22Rv1 (cell line): ENCODE measurements at regions not wholly inside any gene's neighbourhood (a gene's known extent, or its start where the extent isn't known, plus 50 kb on each side); places are given as distances from the start of the nearest gene placed in this dataset.

Experiments
- ZFX ChIP-seq: fragments of 450-650 bp; IDR thresholded peaks from 2 replicates; pipeline ENCODE4 v1.6.1; 2017; ENCODE audit warnings: antibody characterized with exemption, borderline replicate concordance
- TF ChIP-seq, protein P1 (sequence below): fragments of 450-650 bp; IDR thresholded peaks from 2 replicates; pipeline ENCODE4 v1.5.1; 2017; ENCODE audit warnings: mild to moderate bottlenecking

DNA sequence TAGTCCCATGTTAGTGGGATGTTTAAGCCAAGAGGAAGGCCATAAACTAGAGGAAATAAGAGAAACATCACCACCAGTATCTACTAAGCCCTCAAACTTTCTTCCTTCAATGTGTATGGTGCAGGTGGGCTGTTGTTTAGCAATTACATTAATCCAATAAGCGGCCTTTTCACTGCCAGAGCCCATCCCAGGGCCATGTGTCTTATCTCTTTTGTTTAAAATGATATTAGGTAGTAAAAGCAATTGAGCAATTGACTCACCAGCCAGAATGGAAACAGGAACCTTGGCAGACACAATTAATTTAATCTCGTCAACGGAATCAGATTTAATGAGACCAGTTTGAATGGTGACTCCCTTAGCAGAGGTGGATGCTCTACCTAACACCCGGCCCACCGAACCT, 1503.5 kb downstream of the UQCRFS1 start:
- TF ChIP-seq, protein P1, sequence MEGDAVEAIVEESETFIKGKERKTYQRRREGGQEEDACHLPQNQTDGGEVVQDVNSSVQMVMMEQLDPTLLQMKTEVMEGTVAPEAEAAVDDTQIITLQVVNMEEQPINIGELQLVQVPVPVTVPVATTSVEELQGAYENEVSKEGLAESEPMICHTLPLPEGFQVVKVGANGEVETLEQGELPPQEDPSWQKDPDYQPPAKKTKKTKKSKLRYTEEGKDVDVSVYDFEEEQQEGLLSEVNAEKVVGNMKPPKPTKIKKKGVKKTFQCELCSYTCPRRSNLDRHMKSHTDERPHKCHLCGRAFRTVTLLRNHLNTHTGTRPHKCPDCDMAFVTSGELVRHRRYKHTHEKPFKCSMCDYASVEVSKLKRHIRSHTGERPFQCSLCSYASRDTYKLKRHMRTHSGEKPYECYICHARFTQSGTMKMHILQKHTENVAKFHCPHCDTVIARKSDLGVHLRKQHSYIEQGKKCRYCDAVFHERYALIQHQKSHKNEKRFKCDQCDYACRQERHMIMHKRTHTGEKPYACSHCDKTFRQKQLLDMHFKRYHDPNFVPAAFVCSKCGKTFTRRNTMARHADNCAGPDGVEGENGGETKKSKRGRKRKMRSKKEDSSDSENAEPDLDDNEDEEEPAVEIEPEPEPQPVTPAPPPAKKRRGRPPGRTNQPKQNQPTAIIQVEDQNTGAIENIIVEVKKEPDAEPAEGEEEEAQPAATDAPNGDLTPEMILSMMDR: no peak
- no peak for TF ChIP-seq ZFX
